GM12872 (cell line): ENCODE measurements at regions not wholly inside any gene's neighbourhood (a gene's known extent, or its start where the extent isn't known, plus 50 kb on each side); places are given as distances from the start of the nearest gene placed in this dataset.

ENCODE experiments used
- CTCF ChIP-seq: IDR thresholded peaks from 3 replicates; pipeline ENCODE4 v1.5.1; 2011; ENCODE audit warnings: low read depth, mild to moderate bottlenecking, low read length, moderate library complexity; ENCODE audit not compliant: insufficient read depth

DNA sequence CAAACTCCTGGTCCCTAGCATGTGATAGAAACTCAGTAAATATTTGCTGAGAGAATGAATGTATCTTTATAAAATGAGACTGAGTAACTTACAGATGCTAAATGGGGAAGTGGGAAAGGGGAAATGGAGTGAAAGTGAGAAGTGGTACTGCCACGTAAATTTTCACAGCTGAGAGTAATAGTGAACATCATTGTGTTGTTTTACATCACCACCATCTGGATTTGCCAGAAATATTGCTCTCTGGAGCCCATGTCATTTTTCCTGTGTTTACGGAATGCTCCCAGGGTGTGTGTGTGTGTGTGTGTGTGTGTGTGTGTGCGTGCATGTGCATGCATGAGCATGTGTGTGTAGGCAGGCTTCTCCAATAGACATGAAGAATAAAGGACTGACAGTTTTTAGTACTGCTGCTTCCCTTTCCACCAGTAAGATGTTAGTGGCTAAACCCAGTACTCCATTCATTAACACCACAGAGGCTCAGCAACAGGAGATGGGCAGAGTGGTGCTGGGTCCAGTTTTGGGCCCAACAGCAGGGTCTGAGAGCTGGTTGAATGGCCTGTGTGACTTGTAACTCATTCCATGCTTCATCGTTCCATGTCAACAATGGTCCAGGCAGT lies 57.3 kb downstream of the DIPK2A start:
- no peak for TF ChIP-seq CTCF

- no peak for TF ChIP-seq CTCF
Observed at GRCh38 chr3:144029769-144030168, 58.1 kb downstream of the DIPK2A start.

GRCh38 chr3:144031938-144032337 lies 60.3 kb downstream of the DIPK2A start:
- TF ChIP-seq CTCF, result no peak

GRCh38 chr3:144032531-144033239 lies 61.1 kb downstream of the DIPK2A start:
- TF ChIP-seq CTCF, result no peak

DNA sequence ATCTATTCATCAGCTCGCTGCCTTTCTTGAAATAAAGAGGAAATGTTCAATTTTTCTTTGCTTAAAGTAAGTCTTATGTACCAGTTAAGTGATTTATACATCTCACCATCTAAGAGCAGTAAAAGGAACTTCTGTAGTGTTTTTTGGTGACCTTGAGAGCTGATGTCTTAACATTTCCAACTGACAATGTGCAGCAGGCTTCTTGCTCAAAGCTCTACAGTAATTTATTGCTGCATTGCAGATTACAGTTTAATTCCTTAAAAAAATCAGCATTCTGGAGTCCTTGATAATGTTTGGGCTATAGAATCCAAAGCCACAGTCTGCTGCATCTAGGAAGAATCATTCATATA lies 61.6 kb downstream of the DIPK2A start:
- TF ChIP-seq CTCF, result no peak

DNA sequence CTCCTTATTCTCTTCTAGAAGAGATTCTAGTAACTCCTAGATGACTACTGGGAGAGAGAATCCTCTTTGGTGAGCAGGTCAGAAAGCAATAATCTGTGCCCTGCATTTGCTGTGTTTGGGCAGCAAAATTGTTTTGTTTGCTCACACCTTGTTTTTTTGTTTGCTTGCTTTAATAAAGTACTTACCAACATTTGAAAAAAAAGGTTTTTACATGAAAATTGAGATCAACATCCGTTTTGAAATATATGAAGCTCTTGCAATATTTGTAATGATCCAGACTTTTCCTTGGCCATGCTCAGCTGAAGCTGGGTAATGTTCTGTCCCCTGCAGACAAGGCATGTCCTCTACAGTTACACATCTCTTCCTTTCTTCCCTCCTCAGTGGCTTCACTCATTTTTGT lies 62.2 kb downstream of the DIPK2A start:
- no peak for TF ChIP-seq CTCF

GRCh38 chr3:144034715-144035290 lies 63.2 kb downstream of the DIPK2A start:
- no peak for TF ChIP-seq CTCF
